ENCODE measurements at regions not wholly inside any gene's neighbourhood (a gene's known extent, or its start where the extent isn't known, plus 50 kb on each side); places are given as distances from the start of the nearest gene placed in this dataset.
A peak's percentile ranks its signal among the peaks of the same experiment; 100 is the strongest.

DNA sequence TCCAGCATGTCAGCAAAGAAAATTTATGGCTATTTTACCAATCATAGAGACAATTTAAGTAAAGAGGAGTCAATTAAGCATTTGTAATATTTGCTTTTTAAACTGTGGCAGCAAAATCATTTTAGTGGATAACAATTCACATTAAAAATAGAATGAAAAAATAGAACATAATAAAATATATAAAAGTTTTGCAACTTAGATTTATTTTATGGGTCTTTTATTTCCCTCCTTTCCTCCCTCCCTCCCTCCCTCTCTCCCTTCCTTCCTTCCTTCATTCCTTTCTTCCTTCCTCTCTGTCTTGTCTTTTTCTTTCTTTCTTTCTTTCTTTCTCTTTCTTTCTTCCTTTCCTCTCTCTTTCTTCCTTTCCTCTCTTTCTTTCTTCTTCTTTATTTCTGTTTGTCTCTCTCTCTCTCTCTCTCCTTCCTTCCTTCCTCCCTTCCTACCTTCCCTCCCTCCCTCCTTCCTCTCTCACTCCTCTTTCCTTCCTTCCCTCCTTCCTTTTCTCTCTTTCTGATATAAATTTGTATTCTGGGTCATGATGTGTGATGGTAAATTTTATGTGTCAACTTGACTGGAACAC is 610.9 kb upstream of the CITED2 start:
- H3K27me3 ChIP-seq (ENCODE audit: control insufficient read depth, insufficient read depth, low read length, poor library complexity, severe bottlenecking): no peaks in the 10 kb centered on the region
- H3K27ac ChIP-seq (ENCODE audit: low read depth, low read length): no peak overlapping the region
- no peaks in the 10 kb centered on the region for H3K27me3 Mint-ChIP-seq (ENCODE audit: insufficient read depth)
- peaks cover 6% of the 10 kb centered on the region for H3K4me1 ChIP-seq (ENCODE audit: control insufficient read depth, insufficient read depth, low read length)
- H3K36me3 Mint-ChIP-seq (ENCODE audit: low read depth): no peaks in the 10 kb centered on the region
- H3K9me3 ChIP-seq (ENCODE audit: control insufficient read depth, low read length): no peaks in the 10 kb centered on the region
- H3K9me3 Mint-ChIP-seq: no peaks in the 10 kb centered on the region
- peaks cover 36% of the 10 kb centered on the region for H3K4me1 Mint-ChIP-seq
- no peaks in the 10 kb centered on the region for H3K36me3 ChIP-seq (ENCODE audit: control insufficient read depth, insufficient read depth, low read length)
- no peak overlapping the region for H3K27ac Mint-ChIP-seq
- no peak overlapping the region for H3K9ac ChIP-seq (ENCODE audit: extremely low read depth, low read length, poor library complexity, severe bottlenecking)
- no peak for DNase-seq
- no peak overlapping the region for H3K4me3 ChIP-seq (ENCODE audit: low read length)
- TF ChIP-seq, protein P1, sequence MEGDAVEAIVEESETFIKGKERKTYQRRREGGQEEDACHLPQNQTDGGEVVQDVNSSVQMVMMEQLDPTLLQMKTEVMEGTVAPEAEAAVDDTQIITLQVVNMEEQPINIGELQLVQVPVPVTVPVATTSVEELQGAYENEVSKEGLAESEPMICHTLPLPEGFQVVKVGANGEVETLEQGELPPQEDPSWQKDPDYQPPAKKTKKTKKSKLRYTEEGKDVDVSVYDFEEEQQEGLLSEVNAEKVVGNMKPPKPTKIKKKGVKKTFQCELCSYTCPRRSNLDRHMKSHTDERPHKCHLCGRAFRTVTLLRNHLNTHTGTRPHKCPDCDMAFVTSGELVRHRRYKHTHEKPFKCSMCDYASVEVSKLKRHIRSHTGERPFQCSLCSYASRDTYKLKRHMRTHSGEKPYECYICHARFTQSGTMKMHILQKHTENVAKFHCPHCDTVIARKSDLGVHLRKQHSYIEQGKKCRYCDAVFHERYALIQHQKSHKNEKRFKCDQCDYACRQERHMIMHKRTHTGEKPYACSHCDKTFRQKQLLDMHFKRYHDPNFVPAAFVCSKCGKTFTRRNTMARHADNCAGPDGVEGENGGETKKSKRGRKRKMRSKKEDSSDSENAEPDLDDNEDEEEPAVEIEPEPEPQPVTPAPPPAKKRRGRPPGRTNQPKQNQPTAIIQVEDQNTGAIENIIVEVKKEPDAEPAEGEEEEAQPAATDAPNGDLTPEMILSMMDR (conservative IDR thresholded peaks at IDR 0.05): no peak
- H3K4me3 Mint-ChIP-seq: no peak overlapping the region

DNA sequence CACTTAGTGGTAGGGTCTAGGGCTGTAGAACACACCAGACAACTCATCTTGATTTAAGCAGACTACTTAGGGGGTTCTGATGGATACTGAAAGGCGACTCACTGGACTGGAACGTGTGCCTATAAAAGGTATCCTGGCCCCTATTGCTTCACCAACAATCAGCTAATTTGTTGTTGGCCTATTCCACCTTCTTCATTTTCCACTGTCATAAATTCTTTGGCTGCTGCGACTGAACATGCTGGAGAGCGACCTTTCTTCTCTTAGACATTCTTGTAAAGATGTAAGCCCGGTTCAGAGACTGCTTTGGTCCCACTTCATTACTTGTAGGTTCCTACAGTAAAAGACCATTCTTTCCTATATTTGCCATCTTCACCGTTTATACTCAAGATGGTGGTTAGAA is 609.9 kb upstream of the CITED2 start:
- H3K27ac ChIP-seq (ENCODE audit: low read depth, low read length): no peak overlapping the region
- H3K4me1 Mint-ChIP-seq: peaks cover 37% of the 10 kb centered on the region
- 94 to 96% methylated on average over 3 to 6 of the region's 6 CpGs for WGBS, 2 experiments (ENCODE audit: insufficient coverage in 1 of 2, insufficient read length in 1 of 2)

DNA sequence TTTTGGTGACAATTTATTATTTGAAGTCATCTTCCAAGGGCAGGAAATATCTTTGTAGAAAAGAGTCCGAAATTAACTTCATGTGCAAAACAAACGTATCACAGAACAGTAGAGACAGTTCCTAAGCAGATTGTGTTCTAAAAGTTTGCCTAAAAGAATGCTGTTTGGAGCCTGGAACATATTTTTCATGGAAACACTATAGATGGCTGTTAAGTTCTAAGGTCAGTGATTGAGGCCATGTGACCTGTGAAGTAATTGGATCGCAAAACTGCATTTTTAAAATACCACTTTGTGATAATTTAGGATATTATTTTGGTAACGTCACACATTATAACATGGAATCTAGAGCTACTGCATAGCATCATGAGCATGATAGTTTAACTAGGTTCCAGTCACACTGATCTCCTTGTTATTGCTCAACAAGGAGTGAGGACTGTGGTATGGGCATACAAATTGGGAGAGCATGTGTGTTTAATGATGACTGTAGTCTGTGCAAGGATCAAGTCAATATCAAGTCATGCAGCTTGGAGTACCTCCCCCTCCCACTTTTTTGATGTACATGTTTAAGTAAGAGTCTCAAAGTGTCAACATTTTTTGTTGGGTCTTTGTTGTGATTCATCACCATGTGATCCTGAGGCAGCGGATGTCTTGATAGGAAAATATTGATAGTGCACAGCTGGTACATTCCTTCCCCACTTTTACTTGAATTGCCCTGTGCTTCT is 609.3 kb upstream of the CITED2 start:
- Mint-ChIP-seq H3K4me1 (peaks cover 40% of the 10 kb centered on the region), H3K36me3 (ENCODE audit: low read depth) (no peaks in the 10 kb centered on the region), H3K27me3 (ENCODE audit: insufficient read depth) (no peaks in the 10 kb centered on the region), H3K27ac (no peak overlapping the region), H3K4me3 (no peak overlapping the region), H3K9me3 (no peaks in the 10 kb centered on the region)
- TF ChIP-seq, protein P1 (conservative IDR thresholded peaks at IDR 0.05): no peak
- H3K9ac ChIP-seq (ENCODE audit: extremely low read depth, low read length, poor library complexity, severe bottlenecking): no peak overlapping the region
- no peaks in the 10 kb centered on the region for H3K36me3 ChIP-seq (ENCODE audit: control insufficient read depth, insufficient read depth, low read length)
- DNase-seq: no peak
- peaks cover 12% of the 10 kb centered on the region for H3K4me1 ChIP-seq (ENCODE audit: control insufficient read depth, insufficient read depth, low read length)
- 91 to 97% methylated on average over 3 to 5 of the region's 5 CpGs for WGBS, 2 experiments (ENCODE audit: insufficient coverage in 1 of 2, insufficient read length in 1 of 2)
- peak overlapping the region; percentile 34 for H3K27ac ChIP-seq (ENCODE audit: low read depth, low read length)
- no peak overlapping the region for H3K4me3 ChIP-seq (ENCODE audit: low read length)
- no peaks in the 10 kb centered on the region for H3K9me3 ChIP-seq (ENCODE audit: control insufficient read depth, low read length)
- no peaks in the 10 kb centered on the region for H3K27me3 ChIP-seq (ENCODE audit: control insufficient read depth, insufficient read depth, low read length, poor library complexity, severe bottlenecking)

More for the DNA sequence above, 609.9 kb upstream of the CITED2 start:
- H3K4me1 ChIP-seq (ENCODE audit: control insufficient read depth, insufficient read depth, low read length): peaks cover 12% of the 10 kb centered on the region
- no peaks in the 10 kb centered on the region for H3K36me3 ChIP-seq (ENCODE audit: control insufficient read depth, insufficient read depth, low read length)
- Mint-ChIP-seq H3K27ac (no peak overlapping the region), H3K27me3 (ENCODE audit: insufficient read depth) (no peaks in the 10 kb centered on the region), H3K9me3 (no peaks in the 10 kb centered on the region), H3K36me3 (ENCODE audit: low read depth) (no peaks in the 10 kb centered on the region), H3K4me3 (no peak overlapping the region)
- TF ChIP-seq, protein P1 (conservative IDR thresholded peaks at IDR 0.05): no peak
- H3K9ac ChIP-seq (ENCODE audit: extremely low read depth, low read length, poor library complexity, severe bottlenecking): no peak overlapping the region
- no peaks in the 10 kb centered on the region for H3K27me3 ChIP-seq (ENCODE audit: control insufficient read depth, insufficient read depth, low read length, poor library complexity, severe bottlenecking)
- no peak for DNase-seq
- no peaks in the 10 kb centered on the region for H3K9me3 ChIP-seq (ENCODE audit: control insufficient read depth, low read length)
- H3K4me3 ChIP-seq (ENCODE audit: low read length): no peak overlapping the region

Measured in endodermal cell (in vitro differentiated cells).